Superior temporal gyrus (tissue), 1 donor: ENCODE measurements at regions not wholly inside any gene's neighbourhood (a gene's known extent, or its start where the extent isn't known, plus 50 kb on each side); places are given as distances from the start of the nearest gene placed in this dataset.
"Not testable (repeated sequence)": the region's sequence is repeated elsewhere in the genome, so short reads cannot be mapped to it uniquely, and the experiment has no call there.

ENCODE experiments used
- DNase-seq: peaks from one replicate; pipeline ENCODE4 v3.0.0-alpha.2; 2016; ENCODE audit errors: extremely low spot score

DNA sequence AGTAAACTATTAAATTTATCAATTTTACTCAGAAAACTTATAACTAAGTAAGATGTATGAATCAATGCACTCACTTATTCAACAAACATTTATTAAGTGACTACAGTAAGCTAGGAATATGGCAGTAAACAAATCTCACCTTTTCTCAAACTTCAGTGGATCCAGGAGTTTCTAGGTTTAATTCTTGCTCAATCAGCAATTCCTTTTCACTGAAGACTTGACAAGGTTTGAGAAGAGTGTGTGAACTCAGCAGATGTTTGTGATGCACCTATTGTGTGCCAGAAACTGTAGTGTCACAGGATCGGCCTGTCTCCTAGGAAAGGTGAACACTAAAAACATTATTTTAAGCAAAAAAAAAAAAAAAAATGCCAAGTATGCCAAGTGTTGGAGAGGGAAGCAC lies 167.8 kb downstream of the ALG10 start:
- DNase-seq, result no peak

DNA sequence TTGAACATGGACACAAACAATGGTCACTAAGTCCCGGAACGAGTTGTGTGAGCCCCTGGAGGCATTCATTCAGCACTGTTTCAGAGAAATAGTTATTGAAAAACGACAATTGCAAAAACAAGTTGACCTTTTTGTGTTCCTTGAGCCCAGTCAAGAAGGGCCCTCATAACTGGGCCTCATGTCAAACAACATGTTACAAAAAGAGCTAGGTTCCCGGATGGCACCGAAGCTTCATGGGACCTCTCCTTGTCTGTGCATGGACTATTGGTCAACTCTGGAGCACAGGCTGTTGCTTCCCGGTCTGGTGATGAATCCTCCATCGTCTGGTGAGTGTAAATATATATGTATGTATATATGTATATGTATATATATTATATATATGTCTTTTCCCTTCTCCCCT lies 176.6 kb downstream of the ALG10 start:
- no peak for DNase-seq

DNA sequence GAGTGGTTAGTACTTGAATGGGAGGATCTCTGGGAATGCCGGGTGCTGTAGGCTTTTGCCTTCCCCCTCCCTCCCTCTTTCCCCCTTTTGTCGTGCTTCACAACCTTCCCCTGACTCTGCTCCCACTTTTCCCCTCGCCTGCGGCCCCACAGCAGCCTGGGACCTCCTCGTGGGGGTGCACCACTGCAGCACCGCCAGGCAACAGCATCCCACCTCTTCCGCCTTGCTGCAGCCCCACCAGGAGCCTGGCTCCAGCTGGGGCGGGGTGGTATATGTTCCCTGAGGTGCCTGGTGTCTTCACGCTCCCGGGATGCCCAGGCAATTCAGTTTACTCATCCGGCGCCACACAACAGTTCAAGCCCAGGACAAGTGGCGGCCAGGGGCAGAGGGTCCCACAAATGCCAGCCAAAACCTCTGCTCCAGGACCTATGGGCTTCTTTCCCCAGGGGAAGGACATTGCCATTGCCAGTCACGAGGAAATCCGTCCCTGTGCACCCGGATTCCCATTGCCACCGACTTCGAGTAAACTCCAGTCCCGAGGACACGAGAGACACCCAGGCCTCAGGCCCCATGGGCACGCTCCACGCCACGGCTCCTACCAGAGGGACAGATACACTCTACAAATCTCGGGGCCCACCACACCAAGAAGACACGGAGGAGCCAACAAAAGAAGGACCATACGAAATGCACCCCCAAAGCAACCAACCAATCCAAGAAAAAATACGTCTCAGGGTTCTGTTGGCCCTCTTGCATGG lies 181.7 kb downstream of the ALG10 start:
- DNase-seq, result no peak

DNA sequence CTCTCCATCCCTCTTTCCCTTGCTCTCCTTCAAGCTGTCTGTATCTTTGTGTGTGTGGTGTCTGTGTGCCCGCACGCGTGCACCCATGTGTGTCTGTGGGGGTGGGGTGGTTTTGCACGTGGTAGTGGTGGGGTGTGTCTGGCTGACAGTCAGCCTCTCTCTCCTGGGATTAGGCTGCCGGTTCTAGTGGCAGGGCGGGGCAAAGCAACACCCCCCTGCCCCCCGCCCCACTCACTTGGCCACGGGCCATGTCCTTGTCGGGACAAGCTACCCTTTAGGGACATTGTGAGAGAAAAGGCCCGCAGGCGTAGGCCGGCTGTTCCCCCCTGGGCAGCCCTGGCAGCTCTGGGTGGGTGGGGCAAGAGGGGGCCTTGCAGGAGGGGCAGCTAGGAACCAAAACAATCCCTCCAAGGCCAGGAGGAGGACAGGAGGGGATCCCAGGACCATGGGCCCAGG lies 182.6 kb downstream of the ALG10 start:
- DNase-seq, result no peak

DNA sequence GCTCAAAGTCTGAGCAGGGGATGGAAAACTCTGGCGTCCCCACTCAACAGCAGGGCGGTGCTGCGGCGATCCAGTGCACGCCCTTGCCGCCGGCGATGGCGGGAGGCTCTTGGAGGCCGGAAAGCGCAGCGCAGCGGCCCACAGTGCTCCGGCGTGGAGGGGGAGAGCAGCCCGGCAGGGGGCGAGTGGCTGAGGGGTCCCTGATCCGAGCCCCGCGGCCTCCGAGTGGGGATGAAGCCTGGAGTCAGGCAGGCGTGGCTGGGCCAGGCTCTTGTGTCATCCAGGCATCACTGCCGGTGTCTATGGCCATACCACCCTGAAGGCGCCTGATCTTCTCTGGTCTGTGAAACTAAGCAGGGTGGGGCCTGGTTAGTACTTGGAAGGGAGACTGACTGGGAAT lies 183.1 kb downstream of the ALG10 start:
- no peak for DNase-seq

DNA sequence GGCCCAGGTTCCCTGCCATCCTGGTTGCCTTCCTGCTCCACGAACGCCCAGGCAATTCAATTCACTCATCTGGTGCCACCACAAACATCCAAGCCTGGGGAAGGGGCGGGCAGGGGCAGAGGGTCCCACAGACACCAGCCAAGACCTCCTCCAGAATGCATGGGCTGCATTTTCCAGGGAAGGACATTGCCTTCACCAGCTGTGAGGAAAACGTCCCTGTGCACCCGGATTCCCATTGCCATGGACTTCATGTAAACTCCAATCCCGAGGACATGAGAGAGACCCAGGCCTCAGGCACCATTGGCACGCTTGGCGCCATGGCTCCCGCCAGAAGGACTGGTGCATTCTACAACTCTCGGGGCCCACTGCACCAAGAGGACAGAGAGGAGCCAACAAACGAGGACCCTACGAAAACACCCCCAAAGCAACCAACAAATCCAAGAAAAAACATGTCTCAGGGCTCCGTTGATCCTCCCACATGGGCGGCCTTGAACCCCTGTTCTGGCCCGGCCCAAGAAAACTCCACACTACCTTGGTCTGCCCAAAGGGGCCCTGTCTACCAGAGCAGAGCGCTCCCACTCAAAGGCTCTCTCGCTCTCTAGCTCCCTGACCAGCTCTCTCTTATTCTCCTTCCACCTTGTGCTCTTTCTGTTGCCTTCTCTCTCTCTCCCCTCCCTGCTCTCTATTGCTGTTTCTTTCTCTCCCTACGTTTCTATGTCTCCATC lies 183.9 kb downstream of the ALG10 start:
- DNase-seq, result no peak

DNA sequence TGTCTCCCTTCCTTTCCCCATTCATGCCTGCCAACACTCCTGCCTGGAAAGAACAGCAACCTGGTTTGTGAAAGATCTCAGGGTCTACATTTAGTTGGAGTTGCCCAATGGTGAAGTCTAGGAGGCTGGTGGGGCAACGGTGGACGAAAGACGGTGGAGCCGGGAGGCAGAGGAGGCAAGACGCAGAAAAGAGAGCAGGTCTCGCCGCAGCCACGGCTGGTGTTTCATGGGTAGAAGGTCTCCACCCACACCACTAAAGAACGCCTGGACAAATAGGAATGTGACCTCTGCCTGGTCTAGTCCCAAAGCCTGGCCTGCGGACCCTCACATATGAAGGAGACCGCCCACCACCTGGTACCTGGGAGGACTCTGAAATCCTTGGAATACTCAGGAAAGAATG lies 185.6 kb downstream of the ALG10 start:
- DNase-seq, result no peak

DNA sequence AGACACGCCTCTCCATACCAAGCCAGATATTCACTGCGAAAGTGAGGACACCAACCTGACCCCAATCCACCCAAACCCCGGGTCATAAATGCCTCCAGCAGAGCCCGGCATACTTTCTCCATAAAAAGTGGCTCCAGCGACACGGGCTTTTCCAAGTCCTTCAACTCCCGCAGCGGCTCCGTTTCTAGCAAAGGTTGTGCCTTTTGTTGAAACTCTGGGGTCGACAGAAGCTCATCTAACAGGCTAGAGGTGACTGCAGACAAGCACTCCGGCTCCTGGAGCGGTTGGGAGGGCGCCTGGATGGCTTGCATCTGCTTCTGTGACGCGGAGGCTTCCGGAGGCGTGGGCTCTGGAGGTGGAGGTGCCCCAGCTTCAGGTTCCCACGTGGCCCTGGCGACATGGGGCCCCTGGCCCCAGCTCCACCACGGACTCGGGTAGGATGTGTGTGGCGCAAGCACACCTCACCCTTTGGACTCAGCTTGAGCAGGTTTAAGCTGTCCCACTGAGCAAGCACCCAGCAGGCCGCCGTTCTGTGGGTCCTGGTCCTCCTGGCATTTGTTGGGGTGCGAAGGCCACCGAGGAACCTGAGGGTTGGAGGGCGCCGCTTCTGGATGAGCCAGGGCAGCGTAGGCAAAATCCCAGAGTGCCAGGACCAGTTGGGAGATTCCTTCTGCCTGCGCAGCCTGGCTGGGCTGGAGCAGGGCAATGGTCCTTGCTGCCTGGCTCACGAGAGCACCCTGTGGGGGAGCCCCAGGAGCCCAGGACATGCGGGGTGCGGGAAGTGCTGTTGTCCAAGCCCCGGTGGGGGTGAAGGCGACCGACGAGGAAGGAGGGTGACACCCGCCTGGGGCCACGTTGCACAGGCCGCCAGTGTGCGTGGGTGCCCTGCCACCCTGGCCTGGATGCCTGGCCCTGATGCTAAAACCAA lies 186.3 kb downstream of the ALG10 start:
- no peak for DNase-seq

DNA sequence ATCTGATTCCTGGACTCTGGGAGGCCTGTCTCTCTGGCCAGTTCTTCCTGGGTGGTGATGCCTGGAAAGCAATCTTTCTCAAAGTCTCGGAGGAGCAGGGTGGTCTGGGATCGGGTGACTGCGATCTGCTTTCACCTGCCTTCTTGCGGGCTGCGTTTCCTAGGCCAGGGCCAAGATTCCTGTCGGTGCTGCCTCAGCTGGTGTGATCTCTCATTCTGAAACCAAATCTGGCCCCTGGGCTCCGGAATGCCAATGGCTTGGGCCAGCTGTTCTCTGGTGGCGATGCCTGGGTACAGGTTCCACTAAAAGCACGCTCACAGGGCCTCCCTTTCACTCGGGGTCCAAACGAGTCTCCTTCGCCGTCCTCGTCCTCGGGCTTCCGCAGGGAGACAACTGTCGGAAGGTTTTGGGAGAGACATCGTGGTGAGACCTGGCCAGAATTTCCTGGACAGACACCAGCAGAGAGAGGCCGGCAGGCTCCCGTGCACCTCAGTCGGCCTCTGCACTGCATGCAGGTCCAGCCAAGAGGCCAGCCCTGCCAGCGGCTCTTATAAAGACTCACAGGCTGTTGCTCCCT lies 187.1 kb downstream of the ALG10 start:
- no peak for DNase-seq

DNA sequence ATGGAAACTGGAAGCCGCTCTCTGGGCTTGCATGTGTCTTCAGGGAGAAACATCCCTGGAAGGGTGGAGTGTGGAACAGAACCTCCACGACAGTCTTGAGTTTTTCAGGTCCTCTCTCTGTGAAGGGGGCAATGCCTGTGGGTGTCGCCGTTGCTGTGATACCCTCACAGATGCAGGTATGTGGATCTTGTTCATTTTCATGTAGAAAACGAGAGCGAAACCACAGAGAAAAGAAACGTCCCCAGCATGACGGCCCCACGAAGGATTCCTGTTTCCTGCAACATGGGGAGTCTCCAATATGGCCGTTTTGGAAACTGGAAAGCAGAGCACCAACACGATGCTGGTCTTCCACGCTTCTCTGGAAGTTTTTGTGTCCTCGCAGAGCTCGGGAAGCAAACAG lies 187.9 kb downstream of the ALG10 start:
- DNase-seq, result no peak

DNA sequence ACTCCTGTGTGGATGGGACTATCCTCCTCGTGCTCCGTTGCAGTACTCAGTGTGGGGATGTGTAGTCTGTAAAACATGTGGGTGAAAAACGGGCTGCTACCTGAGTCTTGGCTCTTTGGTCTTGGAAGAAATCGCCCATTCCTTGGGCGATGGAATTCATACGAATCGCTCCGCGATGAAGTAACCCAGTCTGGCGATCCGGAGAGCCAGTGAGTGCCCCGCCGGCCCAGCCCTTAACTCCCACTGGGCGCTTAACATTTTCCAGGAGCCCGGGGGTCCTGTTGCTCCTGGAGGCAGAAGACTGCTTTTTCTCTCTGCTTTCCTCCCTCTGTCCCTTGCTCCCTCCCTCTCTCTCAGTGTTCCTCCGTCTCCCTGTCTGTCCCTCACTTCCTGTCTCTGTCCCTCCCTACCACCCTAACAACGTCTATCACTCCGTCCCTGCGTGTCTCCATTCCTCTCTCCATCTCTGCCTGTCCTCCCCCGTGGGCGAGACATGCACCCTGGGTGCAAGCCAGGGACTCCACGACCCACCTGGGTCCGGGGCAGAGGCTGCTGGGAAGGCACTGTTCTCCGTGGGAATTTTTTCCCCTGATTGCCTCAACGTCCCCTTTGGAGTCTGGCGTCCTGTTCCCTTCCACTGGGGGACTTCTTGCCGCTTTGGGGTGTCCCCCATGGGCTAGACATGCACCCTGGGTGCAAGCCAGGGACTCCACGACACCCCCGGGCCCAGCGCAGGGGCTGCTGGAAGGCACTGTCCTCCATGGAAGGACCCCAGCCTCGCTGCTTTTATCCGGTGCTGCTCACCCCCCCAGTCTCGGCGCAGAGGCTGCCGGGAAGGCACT lies 188.6 kb downstream of the ALG10 start:
- no peak for DNase-seq

DNA sequence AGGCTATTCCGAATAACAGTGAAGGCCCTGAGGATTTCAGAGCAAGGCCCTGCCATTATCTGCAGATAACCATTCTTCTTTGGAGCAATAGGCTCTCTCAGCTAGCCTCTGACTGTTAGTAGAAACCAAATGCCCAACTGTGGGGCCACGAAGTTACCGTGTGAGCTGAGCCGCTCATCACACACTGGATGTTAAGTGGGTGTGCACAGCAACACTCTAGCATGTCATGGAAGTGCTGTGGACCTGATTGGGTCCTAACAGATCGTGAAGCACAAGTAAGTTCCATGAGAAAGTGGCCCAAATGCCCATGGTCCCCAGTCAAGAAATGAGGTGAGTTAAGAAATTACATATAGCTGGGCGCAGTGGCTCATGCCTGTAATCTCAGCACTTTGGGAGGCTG lies 190.4 kb downstream of the ALG10 start:
- DNase-seq, result no peak

DNA sequence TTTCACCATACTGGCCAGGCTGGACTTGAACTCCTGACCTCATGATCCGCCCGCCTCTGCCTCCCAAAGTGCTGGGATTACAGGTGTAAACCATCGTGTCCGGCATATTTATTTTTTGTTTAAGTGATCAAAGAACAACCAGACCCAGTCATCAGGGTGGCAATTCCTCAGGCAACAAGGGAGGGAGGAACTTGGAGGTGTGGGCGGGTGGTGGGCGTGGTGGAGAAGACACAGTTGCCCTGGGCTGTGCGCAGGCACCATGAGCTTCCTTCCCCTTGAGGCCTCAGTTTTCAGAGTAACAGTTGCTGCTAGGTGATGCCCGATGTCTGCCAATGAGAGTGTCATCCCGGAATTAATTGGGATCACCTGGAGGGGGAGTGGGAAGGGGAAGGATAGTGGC lies 191.7 kb downstream of the ALG10 start:
- no peak for DNase-seq

DNA sequence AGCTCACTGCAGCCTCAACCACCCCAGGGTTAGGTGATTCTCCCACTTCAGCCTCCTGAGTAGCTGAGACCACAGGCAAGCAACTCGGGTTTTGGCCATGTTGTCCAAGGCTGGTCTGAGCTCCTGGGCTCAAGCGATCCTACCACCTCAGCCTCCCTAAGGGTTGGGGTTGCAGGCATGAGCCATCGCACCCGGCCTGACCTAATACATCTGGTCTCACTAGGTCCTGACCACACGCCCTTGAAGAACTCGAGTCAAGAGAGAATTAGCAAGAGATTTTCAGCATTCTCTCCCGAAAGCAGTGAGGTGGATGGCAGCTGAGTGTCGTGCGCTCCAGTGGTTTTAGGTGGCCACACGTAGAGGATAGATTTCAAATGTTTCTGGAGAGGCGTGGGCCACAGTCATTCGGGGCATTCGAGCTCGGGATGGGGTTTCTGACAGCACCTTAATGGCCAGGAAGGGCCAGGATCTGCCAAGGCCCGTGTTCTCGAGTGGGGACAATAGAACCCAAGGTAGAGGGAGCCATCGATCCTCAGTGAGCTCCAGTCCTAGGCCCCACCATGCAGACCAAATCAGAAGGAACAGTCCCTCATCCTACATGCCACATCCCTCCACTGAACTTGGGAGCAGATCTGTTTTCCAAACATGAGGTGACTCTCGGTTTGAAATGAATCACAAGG lies 193.1 kb downstream of the ALG10 start:
- no peak for DNase-seq

DNA sequence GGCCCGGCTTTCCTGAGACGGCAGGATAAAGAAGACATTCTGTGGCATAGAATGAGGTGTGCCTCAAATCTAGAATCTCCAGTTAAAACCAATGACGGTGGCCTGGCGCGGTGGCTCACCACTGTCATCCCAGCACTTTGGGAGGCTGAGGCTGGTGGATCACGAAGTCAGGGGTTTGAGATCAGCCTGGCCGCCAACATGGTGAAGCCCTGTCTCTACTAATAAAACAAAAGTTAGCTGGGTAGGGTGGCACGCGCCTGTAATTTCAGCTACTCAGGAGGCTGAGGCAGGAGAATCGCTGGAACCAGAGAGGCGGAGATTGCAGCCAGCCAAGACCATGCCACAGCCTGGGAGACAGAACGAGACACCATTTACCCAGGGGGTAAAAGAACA lies 193.6 kb downstream of the ALG10 start:
- no peak for DNase-seq

DNA sequence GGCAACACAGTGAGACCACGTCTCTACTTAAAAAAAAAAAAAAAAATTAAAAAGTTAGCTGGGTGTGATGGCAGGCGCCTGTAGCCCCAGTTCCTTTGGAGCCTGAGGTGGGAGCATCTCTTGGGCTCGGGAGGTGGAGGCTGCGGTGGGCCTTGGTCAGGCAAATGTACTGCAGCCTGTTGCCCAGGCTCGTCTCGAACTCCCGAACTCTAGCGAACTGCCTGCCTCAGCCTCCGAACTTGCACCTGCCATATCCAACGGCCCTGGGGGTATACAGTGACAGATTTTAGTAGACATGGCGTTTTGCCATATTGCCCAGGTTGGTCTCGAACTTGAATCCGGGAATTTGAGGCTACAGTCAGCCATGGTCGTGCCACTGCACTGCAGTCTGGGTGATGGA lies 195.4 kb downstream of the ALG10 start:
- DNase-seq, result no peak

DNA sequence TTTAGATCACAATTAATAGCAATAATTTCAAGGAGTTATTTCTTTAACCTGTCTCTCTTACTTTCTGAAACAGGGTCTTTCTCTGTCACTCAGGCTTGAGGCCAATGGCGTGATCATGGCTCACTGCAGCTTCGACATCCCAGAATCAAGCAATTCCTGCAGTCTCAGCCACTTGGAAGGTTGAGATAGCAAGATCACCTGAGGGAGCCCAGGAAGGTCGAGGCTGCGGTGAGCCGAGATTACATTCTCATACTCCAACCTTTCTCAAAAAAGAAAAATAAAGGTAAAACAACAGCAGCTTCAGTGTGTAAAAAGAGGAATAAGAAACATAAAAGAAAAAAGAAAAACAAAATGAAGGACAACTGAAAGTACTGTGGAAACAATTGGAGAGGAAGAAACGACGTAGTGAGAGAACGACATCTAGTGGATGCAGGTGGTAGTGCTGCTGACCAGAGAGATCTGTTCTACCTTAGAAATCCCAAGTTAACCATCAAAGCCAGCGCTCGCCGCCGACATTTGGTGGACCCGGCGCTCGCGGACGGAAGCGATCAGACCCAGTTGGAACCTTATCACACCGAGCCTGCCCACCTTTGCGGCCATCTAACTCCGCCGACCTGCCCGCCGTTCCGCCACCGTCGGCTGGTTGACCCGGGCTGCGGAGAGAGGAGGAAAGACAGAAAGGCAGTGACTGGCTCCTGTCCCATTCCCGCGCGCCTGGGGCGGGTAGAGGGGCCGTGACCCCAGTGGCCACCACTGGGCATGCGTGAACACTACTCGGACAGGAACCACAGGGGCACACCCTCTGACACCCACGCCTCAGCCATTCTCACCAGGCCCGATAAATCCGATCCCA lies 196.1 kb downstream of the ALG10 start:
- DNase-seq, result peak; percentile 90

DNA sequence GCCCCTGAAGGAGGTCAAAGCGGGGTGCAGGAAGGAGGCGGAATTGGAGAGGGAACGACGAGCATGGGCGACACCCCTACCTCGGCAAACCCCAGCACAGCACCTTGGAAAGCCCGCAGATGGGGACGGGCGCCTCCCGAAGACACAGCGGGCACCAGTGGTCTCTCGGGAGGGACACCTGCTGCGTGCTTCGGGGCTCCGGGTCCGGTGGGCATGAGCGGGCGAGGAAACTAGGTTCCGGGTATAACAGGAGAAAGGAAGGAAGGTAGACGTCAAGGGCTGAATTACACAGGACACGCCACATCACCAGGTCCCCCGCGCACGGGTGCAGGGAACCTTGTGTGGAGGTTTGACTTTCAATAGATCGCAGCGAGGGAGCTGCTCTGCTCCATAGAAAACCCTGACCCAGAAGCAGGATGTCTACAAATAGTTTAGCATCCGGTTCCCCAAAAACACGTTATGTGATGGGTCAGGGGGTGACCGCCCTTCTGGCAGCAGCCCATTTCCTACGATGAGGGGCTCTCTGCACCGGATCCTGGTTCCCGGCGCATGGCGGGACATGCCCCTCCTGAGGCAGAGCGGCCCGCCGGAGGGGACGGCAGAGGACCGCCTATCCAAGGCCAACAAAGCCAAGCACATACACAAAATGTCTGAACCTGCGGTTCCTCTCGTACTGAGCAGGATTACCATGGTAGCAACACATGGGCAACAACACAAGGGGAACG lies 196.9 kb downstream of the ALG10 start:
- no peak for DNase-seq

DNA sequence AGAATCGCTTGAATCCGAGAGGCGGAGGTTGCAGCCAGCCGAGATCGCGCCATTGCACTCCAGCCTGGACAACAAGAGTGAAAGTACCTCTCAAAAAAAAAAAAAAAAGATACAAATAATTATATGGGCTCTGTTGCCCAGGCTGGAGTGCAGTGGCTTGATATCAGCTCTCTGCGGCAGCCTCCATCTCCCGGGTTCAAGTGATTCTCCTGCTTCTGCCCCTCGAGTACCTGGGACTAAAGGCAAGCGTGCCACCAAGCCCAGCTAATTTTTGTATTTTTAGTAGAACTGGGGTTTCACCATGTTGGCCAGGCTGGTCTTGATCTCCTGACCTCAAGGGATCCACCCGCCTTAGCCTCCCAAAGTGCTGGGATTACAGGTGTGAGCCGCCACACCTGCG lies 197.8 kb downstream of the ALG10 start:
- DNase-seq, result not testable (repeated sequence)
